WTC11 (cell line): ENCODE measurements at regions not wholly inside any gene's neighbourhood (a gene's known extent, or its start where the extent isn't known, plus 50 kb on each side); places are given as distances from the start of the nearest gene placed in this dataset.

Experiments used
- ATAC-seq: fragments of 200-7000 bp; cut with Tn5 transposase; 2 replicates; pipeline ENCODE4 v1.10.0; 2021; ENCODE audit warnings: mild to moderate bottlenecking, moderate library complexity
- CTCF ChIA-PET: fragments of 300-600 bp; sonication (Branson Sonifier 250); formaldehyde crosslinking; loops from one replicate; lab custom pipeline; 2021; ENCODE audit warnings: antibody characterized with exemption; lab: Charles Lee
- POLR2A ChIA-PET: fragments of 350-600 bp; sonication (Branson Sonifier 250); formaldehyde crosslinking; loops from one replicate; lab custom pipeline; 2021; ENCODE audit warnings: antibody characterized with exemption; lab: Charles Lee
- DNase-seq: peaks from one replicate; pipeline ENCODE4 v3.0.0; 2021; ENCODE audit warnings: low spot score
- H3K27ac Mint-ChIP-seq: 2 replicates; pipeline ENCODE4 v1.8.0; 2021; ENCODE audit warnings: mixed read lengths
- H3K27me3 Mint-ChIP-seq: 2 replicates; pipeline ENCODE4 v1.8.0; 2021; ENCODE audit warnings: low read depth, mild to moderate bottlenecking, moderate library complexity, mixed read lengths
- H3K36me3 Mint-ChIP-seq: 2 replicates; pipeline ENCODE4 v1.8.0; 2021; ENCODE audit warnings: mixed read lengths
- H3K4me1 Mint-ChIP-seq: 2 replicates; pipeline ENCODE4 v1.8.0; 2022; ENCODE audit warnings: mixed read lengths
- H3K4me3 Mint-ChIP-seq: 2 replicates; pipeline ENCODE4 v1.8.0; 2021; ENCODE audit warnings: mild to moderate bottlenecking, moderate library complexity, mixed read lengths
- H3K9me3 Mint-ChIP-seq: 2 replicates; pipeline ENCODE4 v1.8.0; 2021; ENCODE audit warnings: mixed read lengths
- ATF6 ChIP-seq: sonication (generic); formaldehyde crosslinking; IDR thresholded peaks from 2 replicates; pipeline ENCODE4 v1.8.1; 2023; ENCODE audit warnings: mild to moderate bottlenecking, missing genetic modification reagents
- TCF7 ChIP-seq: sonication (generic); formaldehyde crosslinking; IDR thresholded peaks from 2 replicates; pipeline ENCODE4 v1.8.0; 2022; ENCODE audit warnings: mild to moderate bottlenecking, low read depth, missing genetic modification reagents, moderate library complexity
- TF ChIP-seq, protein P1 (sequence below): sonication (generic); formaldehyde crosslinking; IDR thresholded peaks from 2 replicates; pipeline ENCODE4 v1.8.1; 2023; ENCODE audit warnings: mild to moderate bottlenecking, moderate library complexity, missing genetic modification reagents
- TF ChIP-seq, protein P2 (sequence below): sonication (generic); formaldehyde crosslinking; IDR thresholded peaks from 2 replicates; pipeline ENCODE4 v1.8.1; 2023; ENCODE audit warnings: mild to moderate bottlenecking, missing genetic modification reagents, moderate library complexity
- TF ChIP-seq, protein P3 (sequence below): sonication (generic); formaldehyde crosslinking; IDR thresholded peaks from 2 replicates; pipeline ENCODE4 v1.8.0; 2023; ENCODE audit warnings: missing genetic modification reagents, mild to moderate bottlenecking, borderline replicate concordance
- TF ChIP-seq, protein P4 (sequence below): sonication (generic); formaldehyde crosslinking; IDR thresholded peaks from 2 replicates; pipeline ENCODE4 v1.8.0; 2022; ENCODE audit warnings: mild to moderate bottlenecking, missing genetic modification reagents
- TF ChIP-seq, protein P5 (sequence below): sonication (generic); formaldehyde crosslinking; IDR thresholded peaks from 2 replicates; pipeline ENCODE4 v1.8.1; 2023; ENCODE audit warnings: mild to moderate bottlenecking, missing genetic modification reagents, borderline replicate concordance
- TF ChIP-seq, protein P6 (sequence below): sonication (generic); formaldehyde crosslinking; IDR thresholded peaks from 2 replicates; pipeline ENCODE4 v1.8.1; 2022; ENCODE audit warnings: mild to moderate bottlenecking, moderate library complexity, missing genetic modification reagents
- TF ChIP-seq, protein P7 (sequence below): fragments of 250-450 bp; sonication (Bioruptor Pico); IDR thresholded peaks from 2 replicates; pipeline ENCODE4 v1.9.0; 2021; ENCODE audit warnings: mild to moderate bottlenecking

GRCh38 chr3:182081096-182081495 lies 369.4 kb downstream of the SOX2 start:
- no peak overlapping the region; the same call in 1 of the 2 replicates for H3K27ac Mint-ChIP-seq
- H3K36me3 Mint-ChIP-seq, result no peaks in the 10 kb centered on the region
- H3K4me3 Mint-ChIP-seq, result no peak overlapping the region; the same call in 1 of the 2 replicates
- DNase-seq, result no peak
- H3K4me1 Mint-ChIP-seq, result peaks cover 52% of the 10 kb centered on the region
- POLR2A ChIA-PET, result no interaction called here
- H3K9me3 Mint-ChIP-seq, result no peaks in the 10 kb centered on the region
- TF ChIP-seq, protein P1, sequence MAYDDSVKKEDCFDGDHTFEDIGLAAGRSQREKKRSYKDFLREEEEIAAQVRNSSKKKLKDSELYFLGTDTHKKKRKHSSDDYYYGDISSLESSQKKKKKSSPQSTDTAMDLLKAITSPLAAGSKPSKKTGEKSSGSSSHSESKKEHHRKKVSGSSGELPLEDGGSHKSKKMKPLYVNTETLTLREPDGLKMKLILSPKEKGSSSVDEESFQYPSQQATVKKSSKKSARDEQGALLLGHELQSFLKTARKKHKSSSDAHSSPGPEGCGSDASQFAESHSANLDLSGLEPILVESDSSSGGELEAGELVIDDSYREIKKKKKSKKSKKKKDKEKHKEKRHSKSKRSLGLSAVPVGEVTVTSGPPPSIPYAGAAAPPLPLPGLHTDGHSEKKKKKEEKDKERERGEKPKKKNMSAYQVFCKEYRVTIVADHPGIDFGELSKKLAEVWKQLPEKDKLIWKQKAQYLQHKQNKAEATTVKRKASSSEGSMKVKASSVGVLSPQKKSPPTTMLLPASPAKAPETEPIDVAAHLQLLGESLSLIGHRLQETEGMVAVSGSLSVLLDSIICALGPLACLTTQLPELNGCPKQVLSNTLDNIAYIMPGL, result no peak
- TF ChIP-seq, protein P2, sequence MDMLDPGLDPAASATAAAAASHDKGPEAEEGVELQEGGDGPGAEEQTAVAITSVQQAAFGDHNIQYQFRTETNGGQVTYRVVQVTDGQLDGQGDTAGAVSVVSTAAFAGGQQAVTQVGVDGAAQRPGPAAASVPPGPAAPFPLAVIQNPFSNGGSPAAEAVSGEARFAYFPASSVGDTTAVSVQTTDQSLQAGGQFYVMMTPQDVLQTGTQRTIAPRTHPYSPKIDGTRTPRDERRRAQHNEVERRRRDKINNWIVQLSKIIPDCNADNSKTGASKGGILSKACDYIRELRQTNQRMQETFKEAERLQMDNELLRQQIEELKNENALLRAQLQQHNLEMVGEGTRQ (CRISPR knock-in tag), result no peak
- TF ChIP-seq ATF6 (CRISPR knock-in tag) (no peak), TCF7 (CRISPR knock-in tag) (no peak)
- TF ChIP-seq, protein P3, sequence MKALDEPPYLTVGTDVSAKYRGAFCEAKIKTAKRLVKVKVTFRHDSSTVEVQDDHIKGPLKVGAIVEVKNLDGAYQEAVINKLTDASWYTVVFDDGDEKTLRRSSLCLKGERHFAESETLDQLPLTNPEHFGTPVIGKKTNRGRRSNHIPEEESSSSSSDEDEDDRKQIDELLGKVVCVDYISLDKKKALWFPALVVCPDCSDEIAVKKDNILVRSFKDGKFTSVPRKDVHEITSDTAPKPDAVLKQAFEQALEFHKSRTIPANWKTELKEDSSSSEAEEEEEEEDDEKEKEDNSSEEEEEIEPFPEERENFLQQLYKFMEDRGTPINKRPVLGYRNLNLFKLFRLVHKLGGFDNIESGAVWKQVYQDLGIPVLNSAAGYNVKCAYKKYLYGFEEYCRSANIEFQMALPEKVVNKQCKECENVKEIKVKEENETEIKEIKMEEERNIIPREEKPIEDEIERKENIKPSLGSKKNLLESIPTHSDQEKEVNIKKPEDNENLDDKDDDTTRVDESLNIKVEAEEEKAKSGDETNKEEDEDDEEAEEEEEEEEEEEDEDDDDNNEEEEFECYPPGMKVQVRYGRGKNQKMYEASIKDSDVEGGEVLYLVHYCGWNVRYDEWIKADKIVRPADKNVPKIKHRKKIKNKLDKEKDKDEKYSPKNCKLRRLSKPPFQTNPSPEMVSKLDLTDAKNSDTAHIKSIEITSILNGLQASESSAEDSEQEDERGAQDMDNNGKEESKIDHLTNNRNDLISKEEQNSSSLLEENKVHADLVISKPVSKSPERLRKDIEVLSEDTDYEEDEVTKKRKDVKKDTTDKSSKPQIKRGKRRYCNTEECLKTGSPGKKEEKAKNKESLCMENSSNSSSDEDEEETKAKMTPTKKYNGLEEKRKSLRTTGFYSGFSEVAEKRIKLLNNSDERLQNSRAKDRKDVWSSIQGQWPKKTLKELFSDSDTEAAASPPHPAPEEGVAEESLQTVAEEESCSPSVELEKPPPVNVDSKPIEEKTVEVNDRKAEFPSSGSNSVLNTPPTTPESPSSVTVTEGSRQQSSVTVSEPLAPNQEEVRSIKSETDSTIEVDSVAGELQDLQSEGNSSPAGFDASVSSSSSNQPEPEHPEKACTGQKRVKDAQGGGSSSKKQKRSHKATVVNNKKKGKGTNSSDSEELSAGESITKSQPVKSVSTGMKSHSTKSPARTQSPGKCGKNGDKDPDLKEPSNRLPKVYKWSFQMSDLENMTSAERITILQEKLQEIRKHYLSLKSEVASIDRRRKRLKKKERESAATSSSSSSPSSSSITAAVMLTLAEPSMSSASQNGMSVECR, result no peak
- TF ChIP-seq, protein P4, sequence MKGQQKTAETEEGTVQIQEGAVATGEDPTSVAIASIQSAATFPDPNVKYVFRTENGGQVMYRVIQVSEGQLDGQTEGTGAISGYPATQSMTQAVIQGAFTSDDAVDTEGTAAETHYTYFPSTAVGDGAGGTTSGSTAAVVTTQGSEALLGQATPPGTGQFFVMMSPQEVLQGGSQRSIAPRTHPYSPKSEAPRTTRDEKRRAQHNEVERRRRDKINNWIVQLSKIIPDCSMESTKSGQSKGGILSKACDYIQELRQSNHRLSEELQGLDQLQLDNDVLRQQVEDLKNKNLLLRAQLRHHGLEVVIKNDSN (CRISPR knock-in tag), result no peak
- TF ChIP-seq, protein P5, sequence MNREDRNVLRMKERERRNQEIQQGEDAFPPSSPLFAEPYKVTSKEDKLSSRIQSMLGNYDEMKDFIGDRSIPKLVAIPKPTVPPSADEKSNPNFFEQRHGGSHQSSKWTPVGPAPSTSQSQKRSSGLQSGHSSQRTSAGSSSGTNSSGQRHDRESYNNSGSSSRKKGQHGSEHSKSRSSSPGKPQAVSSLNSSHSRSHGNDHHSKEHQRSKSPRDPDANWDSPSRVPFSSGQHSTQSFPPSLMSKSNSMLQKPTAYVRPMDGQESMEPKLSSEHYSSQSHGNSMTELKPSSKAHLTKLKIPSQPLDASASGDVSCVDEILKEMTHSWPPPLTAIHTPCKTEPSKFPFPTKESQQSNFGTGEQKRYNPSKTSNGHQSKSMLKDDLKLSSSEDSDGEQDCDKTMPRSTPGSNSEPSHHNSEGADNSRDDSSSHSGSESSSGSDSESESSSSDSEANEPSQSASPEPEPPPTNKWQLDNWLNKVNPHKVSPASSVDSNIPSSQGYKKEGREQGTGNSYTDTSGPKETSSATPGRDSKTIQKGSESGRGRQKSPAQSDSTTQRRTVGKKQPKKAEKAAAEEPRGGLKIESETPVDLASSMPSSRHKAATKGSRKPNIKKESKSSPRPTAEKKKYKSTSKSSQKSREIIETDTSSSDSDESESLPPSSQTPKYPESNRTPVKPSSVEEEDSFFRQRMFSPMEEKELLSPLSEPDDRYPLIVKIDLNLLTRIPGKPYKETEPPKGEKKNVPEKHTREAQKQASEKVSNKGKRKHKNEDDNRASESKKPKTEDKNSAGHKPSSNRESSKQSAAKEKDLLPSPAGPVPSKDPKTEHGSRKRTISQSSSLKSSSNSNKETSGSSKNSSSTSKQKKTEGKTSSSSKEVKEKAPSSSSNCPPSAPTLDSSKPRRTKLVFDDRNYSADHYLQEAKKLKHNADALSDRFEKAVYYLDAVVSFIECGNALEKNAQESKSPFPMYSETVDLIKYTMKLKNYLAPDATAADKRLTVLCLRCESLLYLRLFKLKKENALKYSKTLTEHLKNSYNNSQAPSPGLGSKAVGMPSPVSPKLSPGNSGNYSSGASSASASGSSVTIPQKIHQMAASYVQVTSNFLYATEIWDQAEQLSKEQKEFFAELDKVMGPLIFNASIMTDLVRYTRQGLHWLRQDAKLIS (CRISPR knock-in tag), result no peak
- TF ChIP-seq, protein P6, sequence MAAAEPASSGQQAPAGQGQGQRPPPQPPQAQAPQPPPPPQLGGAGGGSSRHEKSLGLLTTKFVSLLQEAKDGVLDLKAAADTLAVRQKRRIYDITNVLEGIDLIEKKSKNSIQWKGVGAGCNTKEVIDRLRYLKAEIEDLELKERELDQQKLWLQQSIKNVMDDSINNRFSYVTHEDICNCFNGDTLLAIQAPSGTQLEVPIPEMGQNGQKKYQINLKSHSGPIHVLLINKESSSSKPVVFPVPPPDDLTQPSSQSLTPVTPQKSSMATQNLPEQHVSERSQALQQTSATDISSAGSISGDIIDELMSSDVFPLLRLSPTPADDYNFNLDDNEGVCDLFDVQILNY (CRISPR knock-in tag), result no peak
- TF ChIP-seq, protein P7, sequence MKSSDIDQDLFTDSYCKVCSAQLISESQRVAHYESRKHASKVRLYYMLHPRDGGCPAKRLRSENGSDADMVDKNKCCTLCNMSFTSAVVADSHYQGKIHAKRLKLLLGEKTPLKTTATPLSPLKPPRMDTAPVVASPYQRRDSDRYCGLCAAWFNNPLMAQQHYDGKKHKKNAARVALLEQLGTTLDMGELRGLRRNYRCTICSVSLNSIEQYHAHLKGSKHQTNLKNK (CRISPR knock-in tag), result no peak
- TF ChIP-seq, all 79 proteins: peak for 0
- no peak for ATAC-seq
- CTCF ChIA-PET, result no interaction called here
- H3K27me3 Mint-ChIP-seq, result peaks cover 5% of the 10 kb centered on the region; the same call in 1 of the 2 replicates
